ACC112 (cell line): ENCODE measurements at regions not wholly inside any gene's neighbourhood (a gene's known extent, or its start where the extent isn't known, plus 50 kb on each side); places are given as distances from the start of the nearest gene placed in this dataset.
"Not testable (repeated sequence)": the region's sequence is repeated elsewhere in the genome, so short reads cannot be mapped to it uniquely, and the experiment has no call there.

Experiments
- H2AFZ ChIP-seq: fragments of 200-600 bp; sonication (generic); one replicate; pipeline ENCODE4 v1.6.0; 2017; ENCODE audit warnings: antibody characterized with exemption, low read length; ENCODE audit not compliant: unreplicated experiment
- H3K27ac ChIP-seq: fragments of 200-600 bp; sonication (generic); 2 replicates; pipeline ENCODE4 v1.5.1; 2014; ENCODE audit warnings: low read depth, mild to moderate bottlenecking, antibody characterized with exemption, low read length, moderate library complexity
- H3K27me3 ChIP-seq: fragments of 200-600 bp; sonication (generic); 2 replicates; pipeline ENCODE4 v1.6.1; 2014; ENCODE audit warnings: mild to moderate bottlenecking, antibody characterized with exemption, low read length, moderate library complexity, mixed read lengths; ENCODE audit not compliant: insufficient read depth
- H3K36me3 ChIP-seq: fragments of 200-600 bp; sonication (generic); 2 replicates; pipeline ENCODE4 v1.6.1; 2016; ENCODE audit warnings: mild to moderate bottlenecking, antibody characterized with exemption, low read length, moderate library complexity, mixed read lengths; ENCODE audit not compliant: insufficient read depth
- H3K4me1 ChIP-seq: fragments of 200-600 bp; sonication (generic); one replicate; pipeline ENCODE4 v1.6.1; 2016; ENCODE audit warnings: low read length, mixed read lengths; ENCODE audit not compliant: insufficient read depth, unreplicated experiment, control insufficient read depth
- H3K4me3 ChIP-seq: fragments of 200-600 bp; sonication (generic); 2 replicates; pipeline ENCODE4 v1.5.1; 2014; ENCODE audit warnings: mild to moderate bottlenecking, low read depth, low read length
- H3K79me2 ChIP-seq: fragments of 200-600 bp; sonication (generic); one replicate; pipeline ENCODE4 v1.6.0; 2016; ENCODE audit warnings: low read length; ENCODE audit not compliant: control insufficient read depth, unreplicated experiment, insufficient read depth

- Histone ChIP-seq H3K36me3 (no peaks in the 10 kb centered on the region), H3K27me3 (peaks cover 24% of the 10 kb centered on the region; the same call in 1 of the 2 replicates), H2AFZ (no peak overlapping the region), H3K27ac (no peak overlapping the region), H3K4me1 (no peaks in the 10 kb centered on the region), H3K79me2 (no peaks in the 10 kb centered on the region), H3K4me3 (no peak overlapping the region)
These were observed 83.0 kb upstream of the PITRM1 start for GRCh38 chr10:3255616-3256015.

- no peak overlapping the region for H3K4me3 ChIP-seq
- H3K27me3 ChIP-seq: peaks cover 24% of the 10 kb centered on the region; the same call in 1 of the 2 replicates
- H3K79me2 ChIP-seq: no peaks in the 10 kb centered on the region
- no peak overlapping the region for H2AFZ ChIP-seq
- H3K27ac ChIP-seq: no peak overlapping the region
- H3K4me1 ChIP-seq: no peaks in the 10 kb centered on the region
- H3K36me3 ChIP-seq: no peaks in the 10 kb centered on the region
These were observed 82.5 kb upstream of the PITRM1 start for GRCh38 chr10:3255075-3255474.

DNA sequence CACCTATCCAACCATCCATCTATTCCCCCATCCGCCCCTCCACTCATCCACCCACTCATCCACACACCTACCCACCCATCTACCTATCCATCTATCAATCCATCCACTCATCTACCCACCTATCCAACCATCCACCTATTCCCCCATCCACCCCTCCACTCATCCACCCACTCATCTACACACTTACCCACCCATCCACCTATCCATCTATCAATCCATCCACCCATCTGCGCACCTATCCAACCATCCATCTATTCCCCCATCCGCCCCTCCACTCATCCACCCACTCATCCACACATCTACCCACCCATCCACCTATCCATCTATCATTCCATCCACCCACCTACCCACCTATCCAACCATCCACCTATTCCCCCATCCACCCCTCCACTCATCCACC is 81.4 kb upstream of the PITRM1 start:
- H3K36me3 ChIP-seq, H2AFZ ChIP-seq, H3K27ac ChIP-seq, H3K79me2 ChIP-seq, H3K4me1 ChIP-seq, H3K4me3 ChIP-seq: not testable (repeated sequence)
- H3K27me3 ChIP-seq: peaks cover 24% of the 10 kb centered on the region; the same call in 1 of the 2 replicates

DNA sequence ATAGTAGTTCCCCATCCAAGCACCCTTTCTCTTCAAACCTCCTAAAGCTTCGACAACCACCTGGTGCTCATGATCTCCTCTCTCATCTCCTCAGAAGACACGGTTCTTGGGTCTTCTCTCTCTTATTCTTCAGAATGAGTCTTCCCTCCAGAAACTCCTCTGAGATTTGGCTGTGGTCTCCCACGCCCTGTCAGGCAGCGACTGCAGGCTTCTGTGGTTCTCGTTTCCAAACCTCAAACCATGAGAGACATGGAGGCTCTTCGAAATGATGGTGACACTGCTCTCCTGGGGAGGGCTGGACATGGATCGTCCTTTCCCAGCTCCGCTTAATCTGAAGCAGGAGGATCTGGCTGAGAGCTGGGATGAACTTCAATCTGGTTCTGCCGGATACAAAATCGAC is 78.6 kb upstream of the PITRM1 start:
- Histone ChIP-seq H3K36me3 (no peaks in the 10 kb centered on the region), H3K27ac (no peak overlapping the region), H3K79me2 (no peaks in the 10 kb centered on the region), H3K27me3 (peaks cover 20% of the 10 kb centered on the region; the same call in 1 of the 2 replicates), H3K4me1 (peaks cover 9% of the 10 kb centered on the region), H3K4me3 (no peak overlapping the region), H2AFZ (no peak overlapping the region)

- H3K27me3 ChIP-seq: peaks cover 17% of the 10 kb centered on the region; the same call in 1 of the 2 replicates
- H3K79me2 ChIP-seq: no peaks in the 10 kb centered on the region
- H3K27ac ChIP-seq: peak overlapping the region; percentile 83
- no peaks in the 10 kb centered on the region for H3K36me3 ChIP-seq
- H3K4me3 ChIP-seq: peak overlapping the region; percentile 22; the same call in 1 of the 2 replicates
- H3K4me1 ChIP-seq: peaks cover 9% of the 10 kb centered on the region
- H2AFZ ChIP-seq: peak overlapping the region; percentile 87
These were observed 76.8 kb upstream of the PITRM1 start for GRCh38 chr10:3249307-3249889.

- H3K27me3 ChIP-seq: peaks cover 12% of the 10 kb centered on the region; the same call in 1 of the 2 replicates
- H3K36me3 ChIP-seq: no peaks in the 10 kb centered on the region
- no peaks in the 10 kb centered on the region for H3K79me2 ChIP-seq
- peak overlapping the region; percentile 26 for H3K4me3 ChIP-seq
- peak overlapping the region; percentile 87 for H2AFZ ChIP-seq
- H3K4me1 ChIP-seq: peaks cover 9% of the 10 kb centered on the region
- H3K27ac ChIP-seq: peak overlapping the region; percentile 83
These were observed 76.1 kb upstream of the PITRM1 start for GRCh38 chr10:3248526-3249306.

GRCh38 chr10:3245395-3245794 is 72.8 kb upstream of the PITRM1 start:
- no peak overlapping the region for H3K4me3 ChIP-seq
- H3K36me3 ChIP-seq: no peaks in the 10 kb centered on the region
- no peak overlapping the region for H3K27ac ChIP-seq
- peaks cover 9% of the 10 kb centered on the region for H3K4me1 ChIP-seq
- no peaks in the 10 kb centered on the region for H3K79me2 ChIP-seq
- H2AFZ ChIP-seq: no peak overlapping the region
- no peaks in the 10 kb centered on the region for H3K27me3 ChIP-seq

- Histone ChIP-seq H3K27me3 (no peaks in the 10 kb centered on the region), H3K36me3 (no peaks in the 10 kb centered on the region)
These were observed 69.5 kb upstream of the PITRM1 start for GRCh38 chr10:3241967-3242650.

DNA sequence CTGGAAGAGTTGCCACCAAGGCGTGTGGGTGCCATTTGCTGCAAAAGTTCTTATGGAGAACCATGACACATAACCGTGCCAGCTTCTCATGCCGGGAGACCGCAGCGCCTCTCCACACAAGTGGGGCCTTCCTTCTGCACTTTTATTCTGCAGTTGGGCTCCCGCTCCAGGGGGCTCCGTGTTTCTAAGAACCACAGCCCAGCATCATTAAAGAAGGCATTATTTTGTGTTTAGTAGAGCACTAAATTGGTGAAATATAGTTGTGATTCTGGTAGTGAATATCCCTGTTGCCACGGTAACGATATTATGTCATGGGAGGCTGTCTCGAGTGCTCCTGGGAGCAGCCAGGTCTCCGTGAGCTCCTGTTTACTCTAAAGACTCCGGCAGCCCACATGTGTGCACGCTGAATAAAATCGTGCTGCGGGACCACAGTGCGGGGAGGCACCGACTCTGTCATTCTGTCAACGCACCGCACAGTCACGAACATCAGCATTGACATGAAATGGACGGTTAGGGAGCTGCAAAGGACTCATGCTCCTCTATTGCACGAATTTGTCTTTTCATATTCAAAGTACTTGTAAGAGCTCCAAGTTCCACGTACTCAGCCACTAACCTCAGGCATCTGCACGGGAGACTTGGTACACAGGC is 68.8 kb upstream of the PITRM1 start:
- Histone ChIP-seq H3K36me3 (no peaks in the 10 kb centered on the region), H3K4me3 (no peak overlapping the region), H3K27ac (no peak overlapping the region), H2AFZ (no peak overlapping the region), H3K27me3 (no peaks in the 10 kb centered on the region), H3K4me1 (no peaks in the 10 kb centered on the region), H3K79me2 (no peaks in the 10 kb centered on the region)

More at GRCh38 chr10:3241967-3242650, 69.5 kb upstream of the PITRM1 start:
- Histone ChIP-seq H3K4me1 (no peaks in the 10 kb centered on the region), H3K4me3 (no peak overlapping the region), H3K27ac (no peak overlapping the region), H2AFZ (no peak overlapping the region), H3K79me2 (no peaks in the 10 kb centered on the region)
